Ovary (tissue), 3 donors: ENCODE measurements at regions not wholly inside any gene's neighbourhood (a gene's known extent, or its start where the extent isn't known, plus 50 kb on each side); places are given as distances from the start of the nearest gene placed in this dataset.

Source experiments
- CTCF ChIP-seq, 3 donors: fragments of 450-650 bp in 2 of 3; fragments of 200-600 bp in 1 of 3; IDR thresholded peaks; one replicate each; pipeline versions ENCODE4 v1.5.1 to v1.8.0; 2016 to 2022; ENCODE audit warnings: antibody characterized with exemption in 3 of 3, mild to moderate bottlenecking in 1 of 3
- EP300 ChIP-seq: sonication (generic); formaldehyde crosslinking; IDR thresholded peaks from one replicate; pipeline ENCODE4 v1.6.1; 2017; ENCODE audit warnings: antibody characterized with exemption
- POLR2A ChIP-seq: fragments of 450-650 bp; IDR thresholded peaks from one replicate; pipeline ENCODE4 v1.6.1; 2017; ENCODE audit warnings: antibody characterized with exemption, mild to moderate bottlenecking, moderate library complexity
- donor health status: DM: no; HTN: no; CAD: no.

GRCh38 chr18:3333721-3334386 lies 71.9 kb downstream of the MYL12B start:
- TF ChIP-seq CTCF (IDR thresholded peaks at IDR 0.05) (no peak), POLR2A (no peak), EP300 (no peak)
